SH-SY5Y (cell line): ENCODE measurements at regions not wholly inside any gene's neighbourhood (a gene's known extent, or its start where the extent isn't known, plus 50 kb on each side); places are given as distances from the start of the nearest gene placed in this dataset.

Source experiments
- GATA2 ChIP-seq: IDR thresholded peaks from 2 replicates; pipeline ENCODE4 v1.6.1; 2011; ENCODE audit warnings: mild to moderate bottlenecking, low read depth, low read length
- GATA3 ChIP-seq: IDR thresholded peaks from 2 replicates; pipeline ENCODE4 v1.6.1; 2011; ENCODE audit warnings: low read depth, mild to moderate bottlenecking, low read length, moderate library complexity

- no peak for TF ChIP-seq GATA2
- no peak for TF ChIP-seq GATA3
These were observed 570.9 kb downstream of the PIK3C3 start for GRCh38 chr18:42525905-42526304.
